HG03571 (cell line): ENCODE measurements at regions not wholly inside any gene's neighbourhood (a gene's known extent, or its start where the extent isn't known, plus 50 kb on each side); places are given as distances from the start of the nearest gene placed in this dataset.
"Not testable (repeated sequence)": the region's sequence is repeated elsewhere in the genome, so short reads cannot be mapped to it uniquely, and the experiment has no call there.

Experiments
- ATAC-seq: cut with Tn5 transposase; IDR thresholded peaks from one replicate; pipeline ENCODE4 v1.9.1; 2021; ENCODE audit not compliant: unreplicated experiment

DNA sequence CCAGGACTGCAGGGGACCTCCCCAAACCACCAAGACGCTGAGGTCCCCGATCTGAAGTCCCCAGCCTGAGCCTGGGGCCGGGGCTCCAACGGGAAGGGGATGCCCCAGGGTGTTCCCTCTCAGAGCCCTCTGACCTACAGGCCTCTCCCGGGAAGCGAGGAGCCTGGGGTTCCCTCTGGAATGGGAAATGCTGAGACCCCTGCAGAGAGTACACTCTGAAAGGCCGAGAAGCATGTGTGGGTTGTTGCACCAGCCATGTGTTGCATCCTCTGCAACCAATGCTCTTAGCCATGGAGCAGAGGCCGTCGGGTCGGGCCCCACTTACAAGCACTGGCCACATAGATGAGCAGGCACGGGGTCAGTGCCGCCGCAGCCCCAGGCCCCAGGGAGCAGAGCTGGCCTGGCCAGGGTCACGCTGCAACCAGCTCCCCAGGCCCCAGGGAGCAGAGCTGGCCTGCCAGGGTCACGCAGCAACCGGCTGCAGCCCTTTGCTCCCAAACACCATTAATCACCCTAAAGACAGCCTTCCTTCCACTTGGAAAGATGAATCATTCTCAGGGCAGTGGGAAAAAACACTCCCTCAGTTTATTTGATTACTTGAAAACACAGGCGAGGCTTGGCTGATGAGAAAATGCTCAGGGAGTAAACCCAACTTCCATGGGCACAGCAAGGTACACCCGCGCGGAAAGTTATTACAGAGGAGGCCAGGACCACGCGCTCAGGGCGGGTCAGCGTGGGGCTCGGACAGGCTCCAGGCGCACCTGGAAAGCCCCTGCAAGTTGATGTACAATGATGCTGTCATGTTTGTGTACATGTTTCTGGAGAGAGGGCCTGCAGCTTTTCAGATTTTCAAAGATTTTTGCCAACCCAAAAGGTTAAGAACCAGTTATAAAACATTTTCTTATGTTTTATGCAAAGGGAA lies 78.0 kb upstream of the AFDN start:
- no peak for ATAC-seq

- no peak for ATAC-seq
These were observed 75.8 kb upstream of the AFDN start for GRCh38 chr6:167750956-167751358.

DNA sequence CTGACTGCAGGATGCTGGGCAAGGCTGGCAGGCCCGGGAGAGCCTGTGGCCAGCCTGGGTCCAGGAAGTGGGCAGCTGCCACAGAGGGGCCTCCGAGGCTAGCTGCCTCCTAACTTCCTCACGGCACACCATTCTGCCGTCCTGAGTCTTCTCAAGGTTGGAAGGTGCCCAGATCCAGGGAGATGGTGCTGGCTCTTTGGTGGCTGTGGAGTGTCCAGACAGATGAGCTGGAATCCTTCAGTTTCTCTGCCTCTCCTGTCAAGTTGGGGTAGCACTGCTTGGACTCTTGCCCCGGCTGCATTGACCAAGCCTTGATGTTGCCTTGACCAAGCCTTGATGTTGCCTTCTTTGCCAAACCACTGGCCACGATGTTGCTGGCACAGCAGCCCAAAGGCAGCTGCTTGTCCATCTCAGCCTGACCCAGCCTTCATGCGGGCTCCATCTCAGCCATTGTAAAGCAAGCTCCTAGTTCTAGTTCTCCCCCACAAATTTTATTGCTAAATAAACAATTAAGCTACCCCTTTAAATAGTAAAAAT lies 75.1 kb upstream of the AFDN start:
- ATAC-seq = no peak

- ATAC-seq = not testable (repeated sequence)
These were observed 73.4 kb upstream of the AFDN start for GRCh38 chr6:167753281-167753680.

DNA sequence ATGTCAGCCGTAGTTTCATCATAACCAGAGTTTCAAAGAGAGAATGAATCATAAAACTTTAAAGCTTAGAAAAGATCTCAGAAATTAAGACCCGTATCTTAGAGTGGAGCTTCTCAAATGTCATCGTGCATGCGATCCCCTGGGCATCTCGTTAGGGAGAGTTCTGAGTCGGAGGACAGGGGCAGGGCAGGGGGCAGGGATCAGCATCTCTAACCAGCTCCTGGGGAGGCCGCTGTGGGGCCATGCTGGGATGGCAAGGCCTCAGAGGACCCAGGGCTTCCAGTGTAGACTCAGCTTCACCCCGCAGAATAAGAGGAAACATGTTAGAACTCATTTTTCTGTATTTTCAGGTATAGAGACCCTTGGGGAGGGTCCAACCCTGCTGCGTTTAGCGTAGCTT lies 72.0 kb upstream of the AFDN start:
- ATAC-seq = no peak

DNA sequence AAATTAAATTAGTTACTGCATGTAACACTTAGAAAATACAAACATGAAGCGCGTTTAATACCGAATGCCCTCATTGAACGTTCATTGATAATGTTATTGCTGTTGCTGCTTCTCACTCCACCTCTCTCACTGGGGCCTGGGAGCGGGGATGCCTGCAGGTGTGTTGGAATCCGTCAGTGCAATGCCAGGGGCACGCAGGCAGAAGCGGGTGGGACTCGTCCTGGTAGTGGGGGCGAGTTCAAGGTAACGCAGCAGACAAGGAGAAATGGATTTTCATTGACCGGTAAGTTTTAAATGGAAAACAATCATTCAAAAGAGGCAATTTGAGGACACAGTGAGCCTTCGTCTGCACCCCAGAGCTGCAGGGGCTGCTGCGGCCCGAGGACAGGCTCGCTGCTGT lies 71.2 kb upstream of the AFDN start:
- ATAC-seq = no peak

DNA sequence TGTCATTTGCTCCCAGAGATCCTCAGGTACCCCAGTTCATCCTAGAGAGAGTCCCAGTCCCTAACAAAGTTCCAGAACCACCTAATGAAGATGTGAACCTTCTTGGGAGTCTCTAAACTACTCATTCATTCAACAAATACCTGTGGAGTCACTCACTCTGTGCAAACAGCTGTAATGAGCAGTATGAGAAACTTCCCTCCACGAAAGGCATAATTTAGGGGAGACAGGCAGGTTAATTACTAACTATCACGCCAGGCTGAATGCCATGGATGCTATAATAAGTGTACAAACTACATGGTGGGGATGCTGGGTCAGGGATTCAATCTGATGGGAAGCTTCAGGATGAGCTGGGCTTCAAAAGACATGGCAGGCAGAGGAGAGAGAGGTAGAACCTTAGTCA lies 70.1 kb upstream of the AFDN start:
- ATAC-seq = no peak

DNA sequence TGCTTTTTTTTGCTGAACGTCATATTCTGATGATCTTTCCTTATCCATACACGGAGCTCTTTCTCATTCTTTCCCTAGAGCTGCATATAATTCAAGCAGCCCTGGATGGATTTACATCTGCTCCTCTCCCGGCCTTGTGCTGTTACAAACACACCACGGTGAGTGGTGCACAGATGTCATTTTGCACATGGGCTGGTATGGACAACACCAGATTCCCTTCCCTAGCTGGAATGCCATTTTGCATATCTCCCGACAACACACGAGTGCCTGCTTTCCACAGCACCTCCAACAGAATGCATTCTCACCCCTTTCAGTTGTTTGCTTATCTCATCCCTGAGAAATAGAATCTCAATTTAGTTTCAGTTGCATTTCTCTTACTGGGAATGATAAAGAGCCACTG lies 69.5 kb upstream of the AFDN start:
- no peak for ATAC-seq

DNA sequence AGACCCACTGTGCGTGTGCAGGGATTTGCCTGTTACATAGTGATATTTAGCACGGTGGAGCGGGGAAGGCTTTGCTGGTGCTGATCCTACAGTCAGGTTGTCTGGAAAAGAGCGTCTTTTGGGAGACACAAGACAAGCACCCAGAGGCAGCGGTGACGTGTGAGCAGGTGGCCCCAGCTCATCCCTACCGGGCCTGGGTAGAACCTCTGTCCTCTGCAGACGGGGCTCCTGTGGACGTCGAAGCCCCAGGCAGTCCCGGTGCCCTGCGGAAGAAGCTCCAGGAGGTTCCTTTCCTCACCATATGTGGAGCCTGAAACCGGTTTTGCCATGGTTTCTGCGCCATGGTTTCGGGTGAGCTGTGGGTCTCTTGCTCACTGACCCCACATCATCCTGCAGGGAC lies 68.9 kb upstream of the AFDN start:
- ATAC-seq = no peak

GRCh38 chr6:167758309-167759023 lies 68.2 kb upstream of the AFDN start:
- no peak for ATAC-seq

DNA sequence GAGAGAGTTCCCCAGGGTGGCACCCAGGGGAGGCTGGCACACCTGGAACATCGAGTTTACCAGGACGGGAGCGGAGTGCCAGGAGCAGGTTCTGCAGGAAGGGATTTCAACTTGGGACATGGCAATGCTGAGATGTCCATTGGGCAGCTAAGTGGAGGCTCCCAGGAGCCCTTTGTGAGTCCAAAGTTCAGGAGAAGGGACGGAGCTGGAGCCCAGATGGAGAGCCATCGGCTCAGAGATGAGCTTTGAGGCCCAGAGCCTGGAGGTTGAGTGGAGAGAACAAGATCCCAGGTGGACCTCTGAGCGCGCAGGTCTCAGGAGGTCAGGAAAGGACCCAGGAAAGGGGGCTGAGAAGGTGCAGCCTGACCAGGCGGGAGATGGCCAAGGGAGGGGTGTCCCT lies 67.5 kb upstream of the AFDN start:
- no peak for ATAC-seq

DNA sequence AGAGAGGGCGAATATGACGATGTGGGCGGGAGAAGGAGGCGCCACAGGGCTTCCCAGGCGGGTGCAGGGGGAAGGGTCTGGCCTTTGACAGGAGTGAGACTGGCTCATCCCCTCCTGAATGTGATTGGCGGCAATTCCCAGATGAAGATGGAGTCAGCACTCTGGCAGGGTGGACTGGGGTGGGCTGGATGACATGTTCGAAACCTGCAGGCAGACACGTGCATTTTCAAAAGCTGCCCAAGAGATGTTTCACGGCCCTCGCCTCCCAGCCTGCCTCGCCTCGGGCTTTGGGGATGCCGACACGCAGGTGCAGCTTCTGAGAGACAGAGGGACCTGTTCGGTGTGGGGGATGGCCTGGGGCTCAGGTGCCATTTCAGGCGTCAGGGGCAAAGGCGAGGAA lies 66.8 kb upstream of the AFDN start:
- no peak for ATAC-seq

- no peak for ATAC-seq
These were observed 65.5 kb upstream of the AFDN start for GRCh38 chr6:167760979-167761793.

DNA sequence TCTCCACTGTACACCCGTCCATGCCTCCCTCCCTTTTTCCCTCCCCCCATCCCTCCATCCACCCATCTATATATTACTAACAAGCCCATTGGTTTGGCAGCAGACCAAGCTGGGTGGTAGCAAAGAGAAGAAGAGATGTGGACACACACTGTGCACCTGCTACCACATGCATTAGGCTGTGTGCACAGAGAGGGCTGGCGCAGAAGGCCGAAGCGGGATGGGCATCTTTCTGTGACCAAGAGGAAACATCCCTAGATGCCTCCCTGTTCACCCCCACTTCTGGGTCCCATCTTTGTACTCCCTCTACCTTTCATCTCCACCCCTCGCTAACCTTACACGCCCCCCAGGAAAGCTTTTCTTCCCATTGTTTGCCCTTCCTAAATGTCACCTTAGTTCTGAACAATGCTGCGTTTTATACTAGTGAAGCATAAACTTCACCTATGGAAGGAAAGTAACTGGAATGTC lies 64.9 kb upstream of the AFDN start:
- ATAC-seq = no peak

GRCh38 chr6:167762259-167762962 lies 64.3 kb upstream of the AFDN start:
- ATAC-seq = no peak

GRCh38 chr6:167763056-167763944 lies 63.4 kb upstream of the AFDN start:
- ATAC-seq = no peak

GRCh38 chr6:167764215-167764614 lies 62.5 kb upstream of the AFDN start:
- no peak for ATAC-seq

GRCh38 chr6:167764713-167765479 lies 61.8 kb upstream of the AFDN start:
- no peak for ATAC-seq
